LNCaP clone FGC (cell line): ENCODE measurements at regions not wholly inside any gene's neighbourhood (a gene's known extent, or its start where the extent isn't known, plus 50 kb on each side); places are given as distances from the start of the nearest gene placed in this dataset.
"Not testable (repeated sequence)": the region's sequence is repeated elsewhere in the genome, so short reads cannot be mapped to it uniquely, and the experiment has no call there.

Experiments used
- DNase-seq: peaks from one replicate; pipeline ENCODE4 v3.0.0-alpha.2; 2011; ENCODE audit warnings: low read depth
- H3K4me3 ChIP-seq: 2 replicates; pipeline ENCODE4 v1.5.1; 2011; ENCODE audit warnings: mild to moderate bottlenecking, low read depth, low read length, control low read depth
- CTCF ChIP-seq: IDR thresholded peaks from 2 replicates; pipeline ENCODE4 v1.5.1; 2012; ENCODE audit warnings: mild to moderate bottlenecking; ENCODE audit not compliant: control insufficient read depth, insufficient read depth; ENCODE audit errors: extremely low read depth

- TF ChIP-seq CTCF, result no peak
- DNase-seq, result no peak
- no peak overlapping the region for H3K4me3 ChIP-seq
These were observed 164.3 kb upstream of the PABPC3 start for GRCh38 chr13:24931450-24932251.

GRCh38 chr13:24933106-24934023 is 162.6 kb upstream of the PABPC3 start:
- DNase-seq, result not testable (repeated sequence)

GRCh38 chr13:24934024-24934385 is 161.9 kb upstream of the PABPC3 start:
- not testable (repeated sequence) for H3K4me3 ChIP-seq

More at GRCh38 chr13:24933106-24934023, 162.6 kb upstream of the PABPC3 start:
- not testable (repeated sequence) for H3K4me3 ChIP-seq

GRCh38 chr13:24938966-24939365 is 157.0 kb upstream of the PABPC3 start:
- no peak overlapping the region for H3K4me3 ChIP-seq
- DNase-seq, result no peak
- no peak for TF ChIP-seq CTCF

More at GRCh38 chr13:24934024-24934385, 161.9 kb upstream of the PABPC3 start:
- not testable (repeated sequence) for DNase-seq

GRCh38 chr13:24941023-24941713 is 154.8 kb upstream of the PABPC3 start:
- not testable (repeated sequence) for DNase-seq, H3K4me3 ChIP-seq

- H3K4me3 ChIP-seq, result no peak overlapping the region
- no peak for TF ChIP-seq CTCF
- DNase-seq, result no peak
These were observed 152.8 kb upstream of the PABPC3 start for GRCh38 chr13:24943136-24943535.

GRCh38 chr13:24944073-24944472 is 151.9 kb upstream of the PABPC3 start:
- DNase-seq, H3K4me3 ChIP-seq: not testable (repeated sequence)

- not testable (repeated sequence) for H3K4me3 ChIP-seq, DNase-seq
These were observed 147.0 kb upstream of the PABPC3 start for GRCh38 chr13:24948977-24949376.

GRCh38 chr13:24950611-24951010 is 145.3 kb upstream of the PABPC3 start:
- not testable (repeated sequence) for DNase-seq, H3K4me3 ChIP-seq

GRCh38 chr13:24967970-24968369 is 128.0 kb upstream of the PABPC3 start:
- H3K4me3 ChIP-seq, DNase-seq: not testable (repeated sequence)

GRCh38 chr13:24968416-24968815 is 127.5 kb upstream of the PABPC3 start:
- not testable (repeated sequence) for DNase-seq, H3K4me3 ChIP-seq

- not testable (repeated sequence) for H3K4me3 ChIP-seq, DNase-seq
These were observed 122.8 kb upstream of the PABPC3 start for GRCh38 chr13:24973102-24973501.

- not testable (repeated sequence) for DNase-seq, H3K4me3 ChIP-seq
These were observed 114.6 kb upstream of the PABPC3 start for GRCh38 chr13:24981181-24981803.
